HG03045 (cell line): ENCODE measurements at regions not wholly inside any gene's neighbourhood (a gene's known extent, or its start where the extent isn't known, plus 50 kb on each side); places are given as distances from the start of the nearest gene placed in this dataset.
"Not testable (repeated sequence)": the region's sequence is repeated elsewhere in the genome, so short reads cannot be mapped to it uniquely, and the experiment has no call there.

Source experiments
- ATAC-seq: cut with Tn5 transposase; IDR thresholded peaks from one replicate; pipeline ENCODE4 v1.9.1; 2021; ENCODE audit warnings: mild to moderate bottlenecking, moderate library complexity; ENCODE audit not compliant: unreplicated experiment

DNA sequence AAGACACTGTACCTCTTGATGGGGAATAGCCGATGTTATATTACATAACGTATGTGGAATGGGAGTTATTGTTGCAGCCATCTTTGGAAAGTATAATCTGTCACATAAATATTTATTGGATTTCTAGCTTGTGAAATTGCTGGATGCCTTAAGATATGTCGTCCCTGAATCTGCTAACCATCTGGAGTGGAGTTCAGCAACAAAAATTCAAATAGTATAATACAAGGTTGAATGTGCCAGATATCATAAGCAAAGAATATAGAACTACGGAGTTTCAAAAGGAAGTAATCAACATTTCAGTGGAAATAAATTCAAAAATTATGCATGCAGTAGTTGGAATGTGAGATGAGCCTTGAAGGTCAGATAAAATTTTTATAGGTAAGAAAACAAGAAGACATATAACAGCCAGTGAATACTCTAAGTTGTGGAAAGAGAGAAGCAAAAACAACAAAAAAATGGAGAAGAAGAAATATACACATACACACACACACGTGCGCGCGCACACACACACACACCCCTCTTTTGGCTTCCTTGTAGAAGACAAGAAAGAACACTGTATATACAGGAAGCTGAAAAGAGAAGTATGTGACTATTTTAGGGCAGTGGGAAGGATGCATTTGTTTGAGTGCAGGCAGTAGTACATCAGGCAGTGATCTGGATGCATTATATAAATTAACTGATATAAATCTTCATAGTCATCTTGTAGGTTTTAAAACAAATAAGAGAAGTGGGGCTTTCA lies 516.7 kb downstream of the KCNT2 start:
- no peak for ATAC-seq

GRCh38 chr1:196090226-196090625 lies 518.0 kb downstream of the KCNT2 start:
- ATAC-seq: no peak

- no peak for ATAC-seq
These were observed 519.7 kb downstream of the KCNT2 start for GRCh38 chr1:196088541-196088940.

DNA sequence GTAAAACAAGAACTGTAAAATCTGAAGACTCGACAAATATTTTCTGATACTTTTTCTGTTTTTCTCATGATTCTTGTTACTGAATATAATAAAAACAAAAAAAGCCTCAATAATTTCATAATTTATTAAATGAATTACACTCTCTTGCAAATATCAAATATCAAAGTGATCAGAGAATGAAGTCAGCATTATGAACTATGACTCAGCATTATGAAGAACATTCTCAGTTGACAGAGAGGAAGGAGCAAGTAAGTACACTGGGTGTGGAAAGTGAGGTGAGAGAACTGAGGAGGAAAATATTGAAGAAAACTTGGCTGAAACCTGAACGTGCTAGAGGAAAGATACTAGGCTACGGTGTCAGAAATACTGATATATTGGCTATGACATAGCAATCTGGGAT lies 529.5 kb downstream of the KCNT2 start:
- no peak for ATAC-seq

DNA sequence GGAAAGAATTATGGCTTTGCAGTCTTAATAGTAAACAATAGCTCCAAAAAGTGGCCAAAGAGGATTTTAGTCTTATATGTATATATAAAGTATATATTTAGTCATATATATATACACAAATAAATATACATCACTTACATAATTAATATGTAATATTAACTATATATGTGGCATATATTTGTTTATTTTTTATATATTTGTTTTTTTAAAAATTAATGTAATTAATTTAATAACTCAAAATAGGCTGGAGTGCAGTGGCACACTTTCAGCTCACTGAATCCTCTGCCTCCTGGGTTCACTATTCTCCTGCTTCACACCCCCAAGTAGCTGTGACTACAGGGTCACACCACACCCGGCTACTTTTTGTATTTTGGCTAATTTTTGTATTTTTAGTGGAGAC lies 532.6 kb downstream of the KCNT2 start:
- no peak for ATAC-seq

DNA sequence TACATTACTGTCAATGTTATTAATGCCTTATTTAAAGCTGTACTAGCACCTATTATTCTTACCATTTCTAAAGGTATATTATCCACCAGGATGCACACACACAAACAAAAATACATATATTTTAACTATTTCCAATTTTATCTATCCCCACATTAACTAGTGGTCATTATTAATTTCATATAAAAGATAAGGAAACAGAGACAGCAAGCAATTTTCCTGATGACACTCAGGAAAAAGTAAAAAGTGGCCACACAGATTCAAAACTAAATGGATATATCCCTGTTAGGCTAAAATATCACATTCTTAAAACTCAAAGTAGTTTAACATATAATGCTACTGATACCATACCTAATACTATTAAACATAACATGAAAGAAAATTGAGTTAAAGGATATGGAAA lies 534.1 kb downstream of the KCNT2 start:
- ATAC-seq: no peak

- ATAC-seq: no peak
These were observed 536.8 kb downstream of the KCNT2 start for GRCh38 chr1:196071447-196071846.

DNA sequence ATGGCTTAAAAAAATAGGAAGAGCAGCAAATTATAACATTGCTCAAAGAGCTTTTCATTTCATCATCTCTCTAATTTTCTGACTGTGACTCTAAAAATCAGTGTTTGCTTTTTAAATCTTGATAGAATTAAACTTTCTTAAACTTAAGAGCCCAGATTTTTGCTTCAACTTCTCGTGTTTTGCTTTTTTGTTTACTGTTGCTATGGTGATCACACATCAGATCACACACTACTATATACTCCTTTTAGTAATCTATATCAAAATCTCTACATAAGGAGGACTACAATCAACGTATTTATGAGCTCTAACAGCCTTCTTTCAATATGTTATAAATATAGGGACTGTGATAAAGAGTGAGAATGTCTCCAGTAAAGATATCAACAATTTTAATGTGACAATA lies 537.3 kb downstream of the KCNT2 start:
- ATAC-seq: no peak

GRCh38 chr1:196063952-196064351 lies 544.3 kb downstream of the KCNT2 start:
- ATAC-seq: no peak

DNA sequence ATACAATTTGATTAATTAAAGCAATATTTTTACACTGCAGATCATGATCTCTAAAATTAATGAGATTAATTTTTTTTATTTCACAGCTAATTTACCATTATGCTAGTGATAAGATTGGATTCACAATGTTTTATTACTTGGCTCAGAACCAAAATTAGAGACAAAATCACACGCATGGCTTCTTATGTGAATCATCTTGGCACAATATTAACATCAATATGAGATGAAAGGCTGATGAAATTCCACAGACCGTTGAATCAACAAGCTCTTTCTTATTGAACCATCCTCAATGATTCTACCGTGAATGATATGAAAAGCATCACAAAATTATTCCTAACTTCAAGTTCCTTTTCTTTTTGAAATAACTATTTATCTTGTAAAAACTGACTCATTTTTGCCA lies 544.9 kb downstream of the KCNT2 start:
- ATAC-seq: no peak

GRCh38 chr1:196060539-196060938 lies 547.7 kb downstream of the KCNT2 start:
- ATAC-seq: no peak

DNA sequence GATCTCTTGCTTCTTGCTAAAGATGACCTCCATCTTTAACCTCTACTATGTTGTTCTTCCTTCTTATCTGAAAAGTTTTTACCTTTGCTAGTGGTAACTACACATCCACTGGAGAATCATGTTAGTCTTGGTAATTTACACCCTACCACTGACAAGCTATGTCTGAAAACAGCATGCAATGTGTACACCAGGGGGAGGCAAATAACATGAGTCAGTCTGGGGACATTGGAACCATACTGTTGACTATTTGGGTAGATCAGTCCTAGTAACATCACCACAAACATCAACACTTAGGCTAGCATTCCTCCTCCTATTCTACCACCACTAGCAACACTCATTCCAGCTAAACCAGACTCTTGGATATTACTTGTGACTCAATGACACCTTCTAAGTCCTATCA lies 549.0 kb downstream of the KCNT2 start:
- ATAC-seq: no peak

GRCh38 chr1:196056966-196057365 lies 551.3 kb downstream of the KCNT2 start:
- ATAC-seq: no peak

- ATAC-seq: no peak
These were observed 558.8 kb downstream of the KCNT2 start for GRCh38 chr1:196049407-196049806.

- ATAC-seq: no peak
These were observed 565.0 kb downstream of the KCNT2 start for GRCh38 chr1:196043268-196043667.

- no peak for ATAC-seq
These were observed 574.0 kb downstream of the KCNT2 start for GRCh38 chr1:196034080-196034706.

- not testable (repeated sequence) for ATAC-seq
These were observed 576.9 kb downstream of the KCNT2 start for GRCh38 chr1:196031387-196031786.

DNA sequence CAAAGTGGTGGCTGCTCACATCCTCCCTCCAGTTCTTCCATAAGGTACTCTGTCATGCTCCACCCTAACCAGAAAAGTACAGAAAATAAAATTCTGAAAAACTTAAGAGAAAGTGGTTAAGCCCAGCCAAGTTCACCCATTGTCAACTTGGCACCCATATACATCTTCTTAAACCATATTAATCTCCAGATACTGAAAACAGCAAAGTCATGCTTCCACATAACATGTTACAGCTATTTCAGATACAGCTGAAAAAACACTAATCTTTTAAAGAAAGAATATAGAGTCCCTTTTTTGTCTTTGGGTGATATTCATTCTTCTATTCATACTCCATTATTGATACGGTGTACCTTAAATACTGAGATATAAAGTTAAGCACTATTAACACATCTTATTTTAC lies 577.8 kb downstream of the KCNT2 start:
- no peak for ATAC-seq

GRCh38 chr1:196029410-196029809 lies 578.8 kb downstream of the KCNT2 start:
- ATAC-seq: no peak

- no peak for ATAC-seq
These were observed 581.1 kb downstream of the KCNT2 start for GRCh38 chr1:196027127-196027526.

- ATAC-seq: not testable (repeated sequence)
These were observed 587.1 kb downstream of the KCNT2 start for GRCh38 chr1:196021174-196021573.

- no peak for ATAC-seq
These were observed 598.9 kb downstream of the KCNT2 start for GRCh38 chr1:196009362-196009761.

DNA sequence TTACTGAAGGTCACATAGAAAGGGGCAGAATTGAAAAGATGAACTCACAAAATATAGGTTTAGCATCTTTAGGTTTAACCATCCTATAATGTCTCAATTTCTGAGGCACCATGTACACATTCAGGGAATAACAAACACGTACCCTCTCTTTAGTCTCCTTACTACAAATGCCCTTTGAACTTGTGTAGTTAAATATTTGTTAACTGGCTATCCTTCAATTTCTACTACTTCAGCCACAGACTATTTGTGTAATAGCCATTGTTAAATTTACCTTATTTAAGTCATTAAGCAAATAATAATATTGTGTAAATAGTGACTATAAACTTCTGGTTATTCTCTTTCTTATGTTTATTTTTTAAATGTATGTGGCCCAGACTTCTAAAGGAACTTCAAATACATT lies 600.5 kb downstream of the KCNT2 start:
- ATAC-seq: no peak
